ENCODE measurements at regions not wholly inside any gene's neighbourhood (a gene's known extent, or its start where the extent isn't known, plus 50 kb on each side); places are given as distances from the start of the nearest gene placed in this dataset.

DNA sequence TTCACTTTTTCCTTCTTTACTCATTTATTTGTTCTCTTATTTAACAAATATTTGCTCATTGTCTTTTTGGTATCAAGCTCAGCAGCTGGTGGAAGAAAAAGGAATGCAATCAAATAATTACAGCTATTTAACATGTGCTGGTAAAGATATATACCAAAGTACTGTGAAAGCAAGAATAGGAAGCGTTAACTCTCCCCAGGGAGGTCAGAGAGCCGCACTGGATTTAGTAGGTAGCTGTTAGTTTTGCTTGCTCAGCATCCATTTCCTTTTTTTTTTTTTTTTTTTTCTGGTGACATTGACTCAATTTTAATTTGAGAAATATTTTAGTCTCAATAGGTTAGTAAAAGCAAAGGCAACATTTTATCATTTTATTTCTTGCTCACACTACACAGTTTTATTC lies 308.5 kb upstream of the MDFIC2 start:
- no peak overlapping the region for H2AFZ ChIP-seq (ENCODE audit: low read depth, low read length)
- H3K4me3 ChIP-seq (ENCODE audit: low read length), result no peak overlapping the region
- no peaks in the 10 kb centered on the region for H3K79me2 ChIP-seq (replicated peaks; ENCODE audit: insufficient read depth, low read length)
- H4K20me1 ChIP-seq (ENCODE audit: insufficient read depth), result no peaks in the 10 kb centered on the region
- no peak overlapping the region for H3K27ac ChIP-seq (ENCODE audit: low read length)
- H3F3A ChIP-seq (ENCODE audit: insufficient read depth, low read length, poor library complexity, severe bottlenecking), result no peaks in the 10 kb centered on the region
- H3K9me2 ChIP-seq (ENCODE audit: insufficient read depth, low read length), result no peaks in the 10 kb centered on the region
- no peaks in the 10 kb centered on the region for H3K9me3 ChIP-seq (ENCODE audit: low read length)
- no peak overlapping the region for H3K4me2 ChIP-seq (ENCODE audit: low read length)
- no peaks in the 10 kb centered on the region for H3K36me3 ChIP-seq (ENCODE audit: insufficient read depth, low read length)
- no peak for TF ChIP-seq MXI1 (conservative IDR thresholded peaks at IDR 0.05; ENCODE audit: poor library complexity, severe bottlenecking)
- TF ChIP-seq, protein P1, sequence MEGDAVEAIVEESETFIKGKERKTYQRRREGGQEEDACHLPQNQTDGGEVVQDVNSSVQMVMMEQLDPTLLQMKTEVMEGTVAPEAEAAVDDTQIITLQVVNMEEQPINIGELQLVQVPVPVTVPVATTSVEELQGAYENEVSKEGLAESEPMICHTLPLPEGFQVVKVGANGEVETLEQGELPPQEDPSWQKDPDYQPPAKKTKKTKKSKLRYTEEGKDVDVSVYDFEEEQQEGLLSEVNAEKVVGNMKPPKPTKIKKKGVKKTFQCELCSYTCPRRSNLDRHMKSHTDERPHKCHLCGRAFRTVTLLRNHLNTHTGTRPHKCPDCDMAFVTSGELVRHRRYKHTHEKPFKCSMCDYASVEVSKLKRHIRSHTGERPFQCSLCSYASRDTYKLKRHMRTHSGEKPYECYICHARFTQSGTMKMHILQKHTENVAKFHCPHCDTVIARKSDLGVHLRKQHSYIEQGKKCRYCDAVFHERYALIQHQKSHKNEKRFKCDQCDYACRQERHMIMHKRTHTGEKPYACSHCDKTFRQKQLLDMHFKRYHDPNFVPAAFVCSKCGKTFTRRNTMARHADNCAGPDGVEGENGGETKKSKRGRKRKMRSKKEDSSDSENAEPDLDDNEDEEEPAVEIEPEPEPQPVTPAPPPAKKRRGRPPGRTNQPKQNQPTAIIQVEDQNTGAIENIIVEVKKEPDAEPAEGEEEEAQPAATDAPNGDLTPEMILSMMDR (IDR thresholded peaks at IDR 0.05; ENCODE audit: poor library complexity, severe bottlenecking), result no peak
- TF ChIP-seq EZH2 (IDR thresholded peaks at IDR 0.05; ENCODE audit: borderline replicate concordance, insufficient read depth, low read length, poor library complexity, severe bottlenecking), result no peak
- TF ChIP-seq, protein P2, sequence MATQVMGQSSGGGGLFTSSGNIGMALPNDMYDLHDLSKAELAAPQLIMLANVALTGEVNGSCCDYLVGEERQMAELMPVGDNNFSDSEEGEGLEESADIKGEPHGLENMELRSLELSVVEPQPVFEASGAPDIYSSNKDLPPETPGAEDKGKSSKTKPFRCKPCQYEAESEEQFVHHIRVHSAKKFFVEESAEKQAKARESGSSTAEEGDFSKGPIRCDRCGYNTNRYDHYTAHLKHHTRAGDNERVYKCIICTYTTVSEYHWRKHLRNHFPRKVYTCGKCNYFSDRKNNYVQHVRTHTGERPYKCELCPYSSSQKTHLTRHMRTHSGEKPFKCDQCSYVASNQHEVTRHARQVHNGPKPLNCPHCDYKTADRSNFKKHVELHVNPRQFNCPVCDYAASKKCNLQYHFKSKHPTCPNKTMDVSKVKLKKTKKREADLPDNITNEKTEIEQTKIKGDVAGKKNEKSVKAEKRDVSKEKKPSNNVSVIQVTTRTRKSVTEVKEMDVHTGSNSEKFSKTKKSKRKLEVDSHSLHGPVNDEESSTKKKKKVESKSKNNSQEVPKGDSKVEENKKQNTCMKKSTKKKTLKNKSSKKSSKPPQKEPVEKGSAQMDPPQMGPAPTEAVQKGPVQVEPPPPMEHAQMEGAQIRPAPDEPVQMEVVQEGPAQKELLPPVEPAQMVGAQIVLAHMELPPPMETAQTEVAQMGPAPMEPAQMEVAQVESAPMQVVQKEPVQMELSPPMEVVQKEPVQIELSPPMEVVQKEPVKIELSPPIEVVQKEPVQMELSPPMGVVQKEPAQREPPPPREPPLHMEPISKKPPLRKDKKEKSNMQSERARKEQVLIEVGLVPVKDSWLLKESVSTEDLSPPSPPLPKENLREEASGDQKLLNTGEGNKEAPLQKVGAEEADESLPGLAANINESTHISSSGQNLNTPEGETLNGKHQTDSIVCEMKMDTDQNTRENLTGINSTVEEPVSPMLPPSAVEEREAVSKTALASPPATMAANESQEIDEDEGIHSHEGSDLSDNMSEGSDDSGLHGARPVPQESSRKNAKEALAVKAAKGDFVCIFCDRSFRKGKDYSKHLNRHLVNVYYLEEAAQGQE (IDR thresholded peaks at IDR 0.05; ENCODE audit: borderline replicate concordance), result no peak
- TF ChIP-seq POLR2AphosphoS5 (IDR thresholded peaks at IDR 0.05), result no peak
- no peak for TF ChIP-seq SMC3 (conservative IDR thresholded peaks at IDR 0.05; ENCODE audit: poor library complexity)
- TF ChIP-seq TAF1 (IDR thresholded peaks at IDR 0.05; ENCODE audit: low read depth), result no peak
- TF ChIP-seq RAD21 (conservative IDR thresholded peaks at IDR 0.05), result no peak
- no peak for TF ChIP-seq EP300 (conservative IDR thresholded peaks at IDR 0.05; ENCODE audit: poor library complexity, severe bottlenecking)
- no peak overlapping the region for H3K9ac ChIP-seq (ENCODE audit: low read length)
- H3K27me3 ChIP-seq (ENCODE audit: insufficient read depth, low read depth, low read length), result no peaks in the 10 kb centered on the region

DNA sequence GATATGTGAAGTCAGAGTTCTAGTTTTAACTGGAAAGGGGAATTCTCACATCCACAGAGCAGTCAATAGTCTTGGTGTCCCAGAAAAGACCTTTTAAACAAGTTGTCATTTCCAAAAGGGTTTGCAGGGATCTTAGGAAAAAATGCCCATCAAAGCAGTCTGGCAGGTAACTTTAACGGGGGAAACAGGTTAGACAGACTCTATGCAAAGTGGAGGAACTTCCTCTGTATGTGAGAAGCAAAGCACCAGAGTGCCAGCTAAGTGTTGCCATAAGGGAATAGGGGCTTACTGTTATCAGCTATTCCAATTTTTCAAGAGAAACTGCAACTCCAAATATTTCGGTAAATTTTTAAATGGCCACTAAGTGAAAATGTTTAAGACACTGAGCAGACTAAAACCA lies 307.9 kb upstream of the MDFIC2 start:
- no peak overlapping the region for H3K27ac ChIP-seq (ENCODE audit: low read length)
- H3K36me3 ChIP-seq (ENCODE audit: insufficient read depth, low read length), result no peaks in the 10 kb centered on the region
- H3K79me2 ChIP-seq (replicated peaks; ENCODE audit: insufficient read depth, low read length), result no peaks in the 10 kb centered on the region
- no peaks in the 10 kb centered on the region for H3F3A ChIP-seq (ENCODE audit: insufficient read depth, low read length, poor library complexity, severe bottlenecking)
- TF ChIP-seq EP300 (conservative IDR thresholded peaks at IDR 0.05; ENCODE audit: poor library complexity, severe bottlenecking) (no peak), SMC3 (conservative IDR thresholded peaks at IDR 0.05; ENCODE audit: poor library complexity) (no peak), MXI1 (conservative IDR thresholded peaks at IDR 0.05; ENCODE audit: poor library complexity, severe bottlenecking) (no peak), EZH2 (IDR thresholded peaks at IDR 0.05; ENCODE audit: borderline replicate concordance, insufficient read depth, low read length, poor library complexity, severe bottlenecking) (no peak), RAD21 (conservative IDR thresholded peaks at IDR 0.05) (no peak), TAF1 (IDR thresholded peaks at IDR 0.05; ENCODE audit: low read depth) (no peak), POLR2AphosphoS5 (IDR thresholded peaks at IDR 0.05) (no peak)
- TF ChIP-seq, protein P2 (IDR thresholded peaks at IDR 0.05; ENCODE audit: borderline replicate concordance), result no peak
- TF ChIP-seq, protein P1 (IDR thresholded peaks at IDR 0.05; ENCODE audit: poor library complexity, severe bottlenecking), result no peak
- no peaks in the 10 kb centered on the region for H4K20me1 ChIP-seq (ENCODE audit: insufficient read depth)
- H3K27me3 ChIP-seq (ENCODE audit: insufficient read depth, low read depth, low read length), result no peaks in the 10 kb centered on the region
- no peak overlapping the region for H2AFZ ChIP-seq (ENCODE audit: low read depth, low read length)
- H3K9me2 ChIP-seq (ENCODE audit: insufficient read depth, low read length), result no peaks in the 10 kb centered on the region
- H3K9me3 ChIP-seq (ENCODE audit: low read length), result no peaks in the 10 kb centered on the region
- H3K4me3 ChIP-seq (ENCODE audit: low read length), result no peak overlapping the region
- no peak overlapping the region for H3K9ac ChIP-seq (ENCODE audit: low read length)
- H3K4me2 ChIP-seq (ENCODE audit: low read length), result no peak overlapping the region

All from neural cell (in vitro differentiated cells).